Gastroesophageal sphincter (tissue), 4 donors: ENCODE measurements at regions not wholly inside any gene's neighbourhood (a gene's known extent, or its start where the extent isn't known, plus 50 kb on each side); places are given as distances from the start of the nearest gene placed in this dataset.

Experiments
- ATAC-seq: fragments of 150-250 bp; one replicate; pipeline ENCODE4 v1.9.1; 2016; ENCODE audit warnings: mild to moderate bottlenecking, moderate library complexity
- H3K27ac ChIP-seq, 4 donors: fragments of 200-600 bp; sonication (generic) in 3 of 4; 1 replicate in 3 of 4; 2 replicates in 1 of 4; pipeline ENCODE4 v1.5.1; 2016 to 2019
- H3K27me3 ChIP-seq: fragments of 200-600 bp; sonication (generic); one replicate; pipeline ENCODE4 v1.5.1; 2019
- H3K36me3 ChIP-seq, 2 donors: fragments of 200-600 bp; sonication (generic); one replicate each; pipeline ENCODE4 v1.5.1; 2019; ENCODE audit warnings: control low read depth in 1 of 2
- H3K4me1 ChIP-seq, 3 donors: fragments of 200-600 bp; sonication (generic); 1 replicate in 2 of 3; 2 replicates in 1 of 3; pipeline ENCODE4 v1.5.1; 2016 to 2019; ENCODE audit warnings: control low read depth in 2 of 3
- H3K4me3 ChIP-seq, 2 donors: fragments of 200-600 bp; sonication (generic); one replicate each; pipeline ENCODE4 v1.5.1; 2019; ENCODE audit warnings: mild to moderate bottlenecking in 1 of 2, moderate library complexity in 1 of 2
- H3K9me3 ChIP-seq, 3 donors: fragments of 200-600 bp; sonication (generic); one replicate each; pipeline ENCODE4 v1.5.1; 2017 to 2019; ENCODE audit warnings: control low read depth in 2 of 3
- EP300 ChIP-seq: sonication (generic); formaldehyde crosslinking; IDR thresholded peaks from one replicate; pipeline ENCODE4 v1.6.1; 2017; ENCODE audit warnings: antibody characterized with exemption, mild to moderate bottlenecking
- POLR2A ChIP-seq, 2 donors: fragments of 450-650 bp; IDR thresholded peaks; one replicate each; pipeline ENCODE4 v1.6.1; 2017; ENCODE audit warnings: antibody characterized with exemption in 2 of 2, mild to moderate bottlenecking in 2 of 2, moderate library complexity in 1 of 2
- POLR2AphosphoS5 ChIP-seq: sonication (generic); formaldehyde crosslinking; IDR thresholded peaks from one replicate; pipeline ENCODE4 v1.6.1; 2017; ENCODE audit warnings: antibody characterized with exemption
- WGBS, 2 donors: methylation state at CpG; one replicate each; pipeline ENCODE4 v1.1.5; 2018; ENCODE audit warnings: low coverage in 1 of 2; 5-methylcytosine and 5-hydroxymethylcytosine counted together
- TF ChIP-seq, protein P1 (sequence below), 4 experiments: fragments of 200-600 bp in 2 of 4; fragments of 450-650 bp in 2 of 4; sonication (generic) in 1 of 4; IDR thresholded peaks; one replicate each; pipeline ENCODE4 v1.5.1; 2017 to 2019; ENCODE audit warnings: antibody characterized with exemption in 4 of 4, mild to moderate bottlenecking in 2 of 4, moderate library complexity in 2 of 4

DNA sequence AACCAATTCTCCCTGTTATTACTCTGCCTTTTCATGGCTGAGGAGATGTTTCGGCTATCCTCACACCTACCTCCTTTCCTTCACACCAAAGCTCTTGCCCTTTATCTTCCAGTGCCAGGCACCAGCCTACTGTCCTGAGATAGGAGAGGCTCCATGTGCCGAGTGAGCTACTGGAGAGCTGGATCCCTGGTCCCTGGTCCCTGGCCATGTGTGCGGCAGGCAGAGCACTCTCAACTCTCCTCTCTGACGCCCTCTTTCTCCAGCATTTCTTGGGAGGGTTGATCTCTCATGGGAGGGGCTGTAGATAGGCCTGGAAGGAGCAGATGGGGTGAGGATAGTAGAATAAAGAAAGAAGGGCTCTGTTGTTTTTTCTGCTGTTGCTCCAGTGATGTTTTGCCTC, 277.1 kb upstream of the UMPS start:
- no peak overlapping the region for H3K27ac ChIP-seq
- H3K27me3 ChIP-seq = no peaks in the 10 kb centered on the region
- H3K36me3 ChIP-seq = peaks cover 0 to 9% of the 10 kb centered on the region in 2 donors
- TF ChIP-seq, protein P1, sequence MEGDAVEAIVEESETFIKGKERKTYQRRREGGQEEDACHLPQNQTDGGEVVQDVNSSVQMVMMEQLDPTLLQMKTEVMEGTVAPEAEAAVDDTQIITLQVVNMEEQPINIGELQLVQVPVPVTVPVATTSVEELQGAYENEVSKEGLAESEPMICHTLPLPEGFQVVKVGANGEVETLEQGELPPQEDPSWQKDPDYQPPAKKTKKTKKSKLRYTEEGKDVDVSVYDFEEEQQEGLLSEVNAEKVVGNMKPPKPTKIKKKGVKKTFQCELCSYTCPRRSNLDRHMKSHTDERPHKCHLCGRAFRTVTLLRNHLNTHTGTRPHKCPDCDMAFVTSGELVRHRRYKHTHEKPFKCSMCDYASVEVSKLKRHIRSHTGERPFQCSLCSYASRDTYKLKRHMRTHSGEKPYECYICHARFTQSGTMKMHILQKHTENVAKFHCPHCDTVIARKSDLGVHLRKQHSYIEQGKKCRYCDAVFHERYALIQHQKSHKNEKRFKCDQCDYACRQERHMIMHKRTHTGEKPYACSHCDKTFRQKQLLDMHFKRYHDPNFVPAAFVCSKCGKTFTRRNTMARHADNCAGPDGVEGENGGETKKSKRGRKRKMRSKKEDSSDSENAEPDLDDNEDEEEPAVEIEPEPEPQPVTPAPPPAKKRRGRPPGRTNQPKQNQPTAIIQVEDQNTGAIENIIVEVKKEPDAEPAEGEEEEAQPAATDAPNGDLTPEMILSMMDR (IDR thresholded peaks at IDR 0.05) = no peak
- TF ChIP-seq EP300 (no peak), POLR2A (IDR thresholded peaks at IDR 0.05) (no peak), POLR2AphosphoS5 (no peak)
- 92 to 95% methylated on average over 4 of the region's 4 CpGs for WGBS, 2 donors
- H3K4me1 ChIP-seq = peaks cover 0 to 7% (median 0%) of the 10 kb centered on the region in 3 donors
- no peak for ATAC-seq
- no peaks in the 10 kb centered on the region for H3K9me3 ChIP-seq
- H3K4me3 ChIP-seq = no peak overlapping the region

DNA sequence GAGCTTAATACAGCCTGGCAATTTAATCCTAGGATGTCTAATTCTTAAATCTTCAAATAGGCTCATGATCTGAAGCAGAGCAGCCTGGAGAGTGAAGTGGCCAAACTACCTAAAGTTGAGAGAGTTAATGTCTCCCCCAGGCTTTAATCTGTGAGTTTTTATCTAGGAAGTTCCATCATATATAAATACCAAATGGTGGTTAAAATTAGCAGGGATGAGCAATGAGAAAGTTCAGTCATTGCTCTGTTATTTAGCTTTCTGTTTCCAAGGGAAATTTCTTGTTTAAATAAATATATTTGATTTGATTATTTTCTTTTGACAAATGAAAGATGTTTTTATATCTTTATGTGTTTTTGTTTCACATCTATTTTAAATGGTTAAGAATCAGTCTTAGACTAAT, 274.4 kb upstream of the UMPS start:
- Histone ChIP-seq H3K27me3 (no peaks in the 10 kb centered on the region), H3K4me1 (peaks cover 0 to 19% (median 0%) of the 10 kb centered on the region in 3 donors), H3K27ac (peak overlapping the region in 1 of 4 donors; percentile 37), H3K4me3 (no peak overlapping the region), H3K36me3 (no peaks in the 10 kb centered on the region), H3K9me3 (no peaks in the 10 kb centered on the region)
- no peak for ATAC-seq
- TF ChIP-seq EP300 = no peak

DNA sequence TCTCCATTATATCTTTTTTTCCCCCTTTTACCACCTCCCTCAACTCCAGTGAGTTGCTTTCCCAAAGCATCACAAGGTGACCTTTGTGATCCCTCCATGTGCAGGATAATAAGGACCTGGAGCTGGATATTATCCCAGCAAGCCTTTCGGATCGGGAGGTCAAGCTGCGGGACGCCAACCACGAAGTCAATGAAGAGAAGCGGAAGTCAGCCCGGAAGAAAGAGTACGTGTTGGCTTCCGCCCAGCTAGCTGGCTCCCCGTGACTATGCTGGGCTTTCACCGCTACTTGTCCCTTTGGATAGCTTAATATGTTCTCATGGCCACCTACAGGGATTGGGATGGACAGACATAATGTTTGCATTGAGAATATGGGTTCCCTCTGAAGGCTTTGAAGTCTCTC, 273.7 kb upstream of the UMPS start:
- Histone ChIP-seq H3K27me3 (no peaks in the 10 kb centered on the region), H3K27ac (peak overlapping the region in 1 of 4 donors; percentile 6), H3K36me3 (no peaks in the 10 kb centered on the region), H3K9me3 (no peaks in the 10 kb centered on the region), H3K4me3 (no peak overlapping the region), H3K4me1 (peaks cover 0 to 20% (median 0%) of the 10 kb centered on the region in 3 donors)
- TF ChIP-seq POLR2AphosphoS5 = no peak
- TF ChIP-seq, protein P1 (IDR thresholded peaks at IDR 0.05) = no peak
- 86 to 93% methylated on average over 3 to 8 of the region's 11 CpGs for WGBS, 2 donors
- no peak for ATAC-seq

DNA sequence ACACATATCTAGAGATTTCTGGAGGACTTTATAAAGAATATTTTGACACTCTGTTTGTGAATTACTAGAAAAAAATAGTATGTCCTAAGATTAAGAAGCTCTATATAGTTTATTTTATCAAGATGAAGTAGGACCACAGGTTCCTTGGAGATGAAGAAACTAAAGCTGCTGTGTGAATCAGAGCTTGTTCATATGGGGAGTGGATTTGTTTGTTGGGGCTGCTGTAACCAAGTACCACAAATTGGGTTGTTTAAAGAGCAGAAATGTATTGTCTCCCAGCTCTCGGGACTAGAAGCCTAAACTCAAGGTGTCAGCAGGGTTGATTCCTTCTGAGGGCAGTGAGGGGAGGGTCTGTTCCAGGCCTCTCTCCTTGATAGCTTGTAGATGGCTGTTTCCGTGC, 270.6 kb upstream of the UMPS start:
- no peaks in the 10 kb centered on the region for H3K9me3 ChIP-seq
- no peak overlapping the region for H3K4me3 ChIP-seq
- WGBS, 2 donors = 20 to 77% methylated on average over 1 to 2 of the region's 2 CpGs
- no peaks in the 10 kb centered on the region for H3K27me3 ChIP-seq
- H3K4me1 ChIP-seq = peaks cover 0 to 27% (median 0%) of the 10 kb centered on the region in 3 donors
- ATAC-seq = no peak
- TF ChIP-seq POLR2A (IDR thresholded peaks at IDR 0.05) (no peak), POLR2AphosphoS5 (no peak), EP300 (no peak)
- TF ChIP-seq, protein P1 (IDR thresholded peaks at IDR 0.05) = no peak
- peak overlapping the region; percentile 5 to 74 (median 46) for H3K27ac ChIP-seq
- H3K36me3 ChIP-seq = no peaks in the 10 kb centered on the region

DNA sequence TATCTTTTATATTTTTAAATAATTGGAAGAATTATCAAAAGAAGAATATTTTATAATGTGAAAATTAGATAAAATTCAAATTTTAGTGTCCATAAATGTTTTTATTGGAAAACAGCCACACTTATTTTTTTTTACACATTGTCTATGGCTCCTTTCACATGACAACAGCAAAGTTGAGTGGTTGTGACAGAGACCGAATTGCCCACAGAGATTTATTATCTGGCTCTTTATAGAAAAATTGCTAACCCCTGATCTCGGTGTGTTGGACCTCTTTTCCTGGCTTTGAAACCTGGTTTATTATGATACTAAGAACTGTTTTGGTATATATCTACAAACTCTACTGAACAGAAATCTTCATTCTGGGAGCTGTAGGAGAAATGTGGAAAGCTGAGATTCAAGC, 269.1 kb upstream of the UMPS start:
- TF ChIP-seq POLR2A (IDR thresholded peaks at IDR 0.05) (no peak), POLR2AphosphoS5 (no peak), EP300 (no peak)
- TF ChIP-seq, protein P1 (IDR thresholded peaks at IDR 0.05) = no peak
- 66 to 80% methylated on average over 2 of the region's 2 CpGs for WGBS, 2 donors
- no peak overlapping the region for H3K4me3 ChIP-seq
- no peaks in the 10 kb centered on the region for H3K36me3 ChIP-seq
- H3K27me3 ChIP-seq = no peaks in the 10 kb centered on the region
- H3K27ac ChIP-seq = peak overlapping the region in 2 of 4 donors; percentile 41 to 43
- ATAC-seq = no peak
- H3K4me1 ChIP-seq = peaks cover 0 to 22% (median 0%) of the 10 kb centered on the region in 3 donors
- H3K9me3 ChIP-seq = no peaks in the 10 kb centered on the region
